Gastroesophageal sphincter (tissue), 4 donors: ENCODE measurements at regions not wholly inside any gene's neighbourhood (a gene's known extent, or its start where the extent isn't known, plus 50 kb on each side); places are given as distances from the start of the nearest gene placed in this dataset.
A peak's percentile ranks its signal among the peaks of the same experiment; 100 is the strongest.

Experiments
- ATAC-seq: fragments of 150-250 bp; one replicate; pipeline ENCODE4 v1.9.1; 2016; ENCODE audit warnings: mild to moderate bottlenecking, moderate library complexity
- H3K27ac ChIP-seq, 4 donors: fragments of 200-600 bp; sonication (generic) in 3 of 4; 1 replicate in 3 of 4; 2 replicates in 1 of 4; pipeline ENCODE4 v1.5.1; 2016 to 2019
- H3K27me3 ChIP-seq: fragments of 200-600 bp; sonication (generic); one replicate; pipeline ENCODE4 v1.5.1; 2019
- H3K36me3 ChIP-seq, 2 donors: fragments of 200-600 bp; sonication (generic); one replicate each; pipeline ENCODE4 v1.5.1; 2019; ENCODE audit warnings: control low read depth in 1 of 2
- H3K4me1 ChIP-seq, 3 donors: fragments of 200-600 bp; sonication (generic); 1 replicate in 2 of 3; 2 replicates in 1 of 3; pipeline ENCODE4 v1.5.1; 2016 to 2019; ENCODE audit warnings: control low read depth in 2 of 3
- H3K4me3 ChIP-seq, 2 donors: fragments of 200-600 bp; sonication (generic); one replicate each; pipeline ENCODE4 v1.5.1; 2019; ENCODE audit warnings: mild to moderate bottlenecking in 1 of 2, moderate library complexity in 1 of 2
- H3K9me3 ChIP-seq, 3 donors: fragments of 200-600 bp; sonication (generic); one replicate each; pipeline ENCODE4 v1.5.1; 2017 to 2019; ENCODE audit warnings: control low read depth in 2 of 3
- EP300 ChIP-seq: sonication (generic); formaldehyde crosslinking; IDR thresholded peaks from one replicate; pipeline ENCODE4 v1.6.1; 2017; ENCODE audit warnings: antibody characterized with exemption, mild to moderate bottlenecking
- POLR2A ChIP-seq, 2 donors: fragments of 450-650 bp; IDR thresholded peaks; one replicate each; pipeline ENCODE4 v1.6.1; 2017; ENCODE audit warnings: antibody characterized with exemption in 2 of 2, mild to moderate bottlenecking in 2 of 2, moderate library complexity in 1 of 2
- POLR2AphosphoS5 ChIP-seq: sonication (generic); formaldehyde crosslinking; IDR thresholded peaks from one replicate; pipeline ENCODE4 v1.6.1; 2017; ENCODE audit warnings: antibody characterized with exemption
- WGBS, 2 donors: methylation state at CpG; one replicate each; pipeline ENCODE4 v1.1.5; 2018; ENCODE audit warnings: low coverage in 1 of 2; 5-methylcytosine and 5-hydroxymethylcytosine counted together
- TF ChIP-seq, protein P1 (sequence below), 4 experiments: fragments of 200-600 bp in 2 of 4; fragments of 450-650 bp in 2 of 4; sonication (generic) in 1 of 4; IDR thresholded peaks; one replicate each; pipeline ENCODE4 v1.5.1; 2017 to 2019; ENCODE audit warnings: antibody characterized with exemption in 4 of 4, mild to moderate bottlenecking in 2 of 4, moderate library complexity in 2 of 4

DNA sequence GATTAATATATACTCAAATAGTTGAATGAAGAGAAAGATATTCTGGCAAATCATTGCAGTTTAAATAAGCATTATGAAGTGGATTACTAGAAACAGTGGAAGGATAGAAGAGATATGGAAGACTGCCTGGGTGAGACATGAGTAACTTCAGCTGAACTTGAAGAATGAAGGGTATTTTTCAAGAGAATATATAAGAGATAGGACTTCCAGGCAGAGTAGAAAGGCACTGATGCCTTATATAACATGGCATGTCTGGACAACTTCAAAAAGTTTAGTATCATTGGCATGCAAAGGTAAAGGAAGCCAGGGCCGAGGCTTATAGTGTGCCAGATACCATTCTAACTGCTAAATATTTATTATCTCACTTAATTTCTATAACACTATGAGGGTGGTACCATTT is 126.5 kb upstream of the SLC7A14 start:
- no peaks in the 10 kb centered on the region for H3K27me3 ChIP-seq
- H3K9me3 ChIP-seq = peaks cover 0 to 25% (median 0%) of the 10 kb centered on the region in 3 donors
- ATAC-seq = no peak
- TF ChIP-seq POLR2AphosphoS5 (no peak), EP300 (no peak), POLR2A (IDR thresholded peaks at IDR 0.05) (no peak)
- TF ChIP-seq, protein P1, sequence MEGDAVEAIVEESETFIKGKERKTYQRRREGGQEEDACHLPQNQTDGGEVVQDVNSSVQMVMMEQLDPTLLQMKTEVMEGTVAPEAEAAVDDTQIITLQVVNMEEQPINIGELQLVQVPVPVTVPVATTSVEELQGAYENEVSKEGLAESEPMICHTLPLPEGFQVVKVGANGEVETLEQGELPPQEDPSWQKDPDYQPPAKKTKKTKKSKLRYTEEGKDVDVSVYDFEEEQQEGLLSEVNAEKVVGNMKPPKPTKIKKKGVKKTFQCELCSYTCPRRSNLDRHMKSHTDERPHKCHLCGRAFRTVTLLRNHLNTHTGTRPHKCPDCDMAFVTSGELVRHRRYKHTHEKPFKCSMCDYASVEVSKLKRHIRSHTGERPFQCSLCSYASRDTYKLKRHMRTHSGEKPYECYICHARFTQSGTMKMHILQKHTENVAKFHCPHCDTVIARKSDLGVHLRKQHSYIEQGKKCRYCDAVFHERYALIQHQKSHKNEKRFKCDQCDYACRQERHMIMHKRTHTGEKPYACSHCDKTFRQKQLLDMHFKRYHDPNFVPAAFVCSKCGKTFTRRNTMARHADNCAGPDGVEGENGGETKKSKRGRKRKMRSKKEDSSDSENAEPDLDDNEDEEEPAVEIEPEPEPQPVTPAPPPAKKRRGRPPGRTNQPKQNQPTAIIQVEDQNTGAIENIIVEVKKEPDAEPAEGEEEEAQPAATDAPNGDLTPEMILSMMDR (IDR thresholded peaks at IDR 0.05) = no peak
- no peaks in the 10 kb centered on the region for H3K36me3 ChIP-seq
- H3K4me3 ChIP-seq = no peak overlapping the region
- H3K27ac ChIP-seq = no peak overlapping the region
- H3K4me1 ChIP-seq = no peaks in the 10 kb centered on the region
- WGBS, 2 donors = 64 to 86% methylated on average over 1 of the region's 1 CpG

DNA sequence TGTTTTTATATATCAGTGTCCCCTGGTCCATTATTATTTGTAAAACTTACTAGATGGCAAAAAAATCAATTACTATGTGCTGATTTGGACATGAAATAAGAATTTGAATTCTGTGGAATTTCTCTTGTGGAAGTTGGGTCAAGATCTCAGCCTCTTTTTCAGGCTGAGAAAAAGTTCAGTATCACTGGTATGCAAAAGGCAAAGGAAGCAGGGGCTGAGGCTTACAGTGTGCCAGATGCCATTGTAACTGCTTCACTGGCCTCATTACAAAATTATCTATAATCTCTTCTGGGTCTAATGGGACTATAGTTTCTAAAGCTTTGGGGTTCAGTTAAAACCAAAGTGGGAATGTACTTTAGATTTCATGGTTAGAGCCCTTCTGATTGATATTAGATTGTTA is 125.9 kb upstream of the SLC7A14 start:
- H3K9me3 ChIP-seq = peaks cover 0 to 25% (median 0%) of the 10 kb centered on the region in 3 donors
- no peak overlapping the region for H3K4me3 ChIP-seq
- TF ChIP-seq EP300 (no peak), POLR2AphosphoS5 (no peak), POLR2A (IDR thresholded peaks at IDR 0.05) (no peak)
- TF ChIP-seq, protein P1 (IDR thresholded peaks at IDR 0.05) = no peak
- H3K27me3 ChIP-seq = no peaks in the 10 kb centered on the region
- no peak overlapping the region for H3K27ac ChIP-seq
- no peaks in the 10 kb centered on the region for H3K4me1 ChIP-seq
- no peaks in the 10 kb centered on the region for H3K36me3 ChIP-seq
- ATAC-seq = no peak

DNA sequence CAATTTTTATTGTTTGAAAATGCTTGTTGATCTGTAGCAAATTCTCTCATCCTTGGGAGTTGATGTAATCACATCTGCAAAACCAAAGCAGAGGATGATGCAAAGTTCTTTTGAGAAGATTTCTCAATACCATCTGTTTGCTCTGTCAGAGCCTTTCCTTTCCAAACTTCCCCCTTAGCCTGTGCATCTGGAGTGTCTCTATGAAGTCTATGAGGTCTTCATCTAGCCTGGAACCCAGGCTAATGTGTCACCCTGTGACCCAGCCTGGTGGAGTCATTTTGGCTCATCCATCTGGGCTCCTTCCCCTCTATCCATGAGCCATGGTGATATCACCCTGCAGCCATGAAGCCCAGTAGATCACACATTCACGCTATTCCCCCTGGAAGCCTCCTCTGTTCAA is 123.2 kb upstream of the SLC7A14 start:
- peak; percentile 91 for ATAC-seq
- peaks cover 0 to 25% (median 0%) of the 10 kb centered on the region in 3 donors for H3K9me3 ChIP-seq
- TF ChIP-seq POLR2A (IDR thresholded peaks at IDR 0.05) = no peak
- TF ChIP-seq POLR2AphosphoS5 = no peak
- no peak for TF ChIP-seq EP300
- TF ChIP-seq, protein P1 (IDR thresholded peaks at IDR 0.05) = no peak
- H3K4me1 ChIP-seq = no peaks in the 10 kb centered on the region
- H3K36me3 ChIP-seq = no peaks in the 10 kb centered on the region
- no peak overlapping the region for H3K4me3 ChIP-seq
- no peaks in the 10 kb centered on the region for H3K27me3 ChIP-seq
- H3K27ac ChIP-seq = peak overlapping the region in 1 of 4 donors; percentile 3
- no CpG with 5 or more reads among the region's 1 CpG for WGBS, 2 donors

DNA sequence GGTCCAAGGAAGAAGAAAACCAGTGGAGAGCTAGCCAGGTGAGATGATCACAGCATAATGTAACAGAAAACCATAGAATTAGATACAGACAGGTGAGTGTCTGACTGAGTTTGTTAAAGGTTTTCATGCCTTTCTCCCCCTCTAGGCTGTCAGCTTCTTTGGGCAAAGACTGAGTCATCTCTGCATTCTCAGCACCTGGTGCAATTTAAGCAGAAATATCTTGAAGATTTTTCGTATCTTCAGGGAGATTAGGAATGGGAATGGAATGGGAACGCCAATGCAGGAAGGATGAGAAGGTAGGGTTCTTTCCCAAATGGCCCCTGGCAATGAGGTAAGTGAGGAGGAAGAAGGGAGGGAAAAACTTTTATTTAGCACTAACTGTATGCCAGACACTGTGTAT is 122.0 kb upstream of the SLC7A14 start:
- H3K27me3 ChIP-seq = no peaks in the 10 kb centered on the region
- no peaks in the 10 kb centered on the region for H3K36me3 ChIP-seq
- TF ChIP-seq EP300 (no peak), POLR2AphosphoS5 (no peak), POLR2A (IDR thresholded peaks at IDR 0.05) (no peak)
- TF ChIP-seq, protein P1 (IDR thresholded peaks at IDR 0.05) = no peak
- peaks cover 0 to 25% (median 0%) of the 10 kb centered on the region in 3 donors for H3K9me3 ChIP-seq
- no peak overlapping the region for H3K4me3 ChIP-seq
- 88 to 90% methylated on average over 2 of the region's 2 CpGs for WGBS, 2 donors
- no peak for ATAC-seq
- no peak overlapping the region for H3K27ac ChIP-seq
- no peaks in the 10 kb centered on the region for H3K4me1 ChIP-seq

DNA sequence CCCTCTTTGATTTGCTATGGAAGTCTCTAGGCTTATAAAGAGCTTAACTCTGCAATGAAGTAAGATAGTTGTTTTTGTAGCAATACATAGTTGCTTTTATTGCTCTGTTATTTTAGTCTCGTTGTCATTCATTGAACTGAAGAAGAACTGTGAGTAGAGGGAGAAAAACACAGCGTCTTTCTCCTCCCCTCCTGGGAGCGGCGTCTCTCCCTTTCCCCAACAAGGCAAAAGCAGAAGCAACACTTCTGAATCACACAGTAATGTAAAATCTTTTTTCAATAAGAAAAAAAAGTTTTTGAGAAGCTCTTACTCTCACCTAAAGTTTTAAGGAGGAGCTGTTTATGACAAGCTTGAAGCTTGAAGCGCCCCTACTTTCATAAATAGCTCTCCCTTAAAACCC is 119.3 kb upstream of the SLC7A14 start:
- Histone ChIP-seq H3K4me3 (no peak overlapping the region), H3K9me3 (peaks cover 0 to 14% (median 0%) of the 10 kb centered on the region in 3 donors), H3K36me3 (no peaks in the 10 kb centered on the region), H3K27me3 (no peaks in the 10 kb centered on the region), H3K27ac (no peak overlapping the region), H3K4me1 (no peaks in the 10 kb centered on the region)
- WGBS, 2 donors = 55 to 95% methylated on average over 2 to 3 of the region's 5 CpGs
- no peak for ATAC-seq
- TF ChIP-seq, protein P1 (IDR thresholded peaks at IDR 0.05) = no peak
- TF ChIP-seq POLR2A (IDR thresholded peaks at IDR 0.05) = no peak
- no peak for TF ChIP-seq POLR2AphosphoS5
